ENCODE measurements at regions not wholly inside any gene's neighbourhood (a gene's known extent, or its start where the extent isn't known, plus 50 kb on each side); places are given as distances from the start of the nearest gene placed in this dataset.

GRCh38 chr22:27273436-27273835 lies 528.1 kb downstream of the MN1 start:
- no peaks in the 10 kb centered on the region for H3K36me3 ChIP-seq (ENCODE audit: control insufficient read depth, insufficient read depth, low read length)
- TF ChIP-seq, protein P1, sequence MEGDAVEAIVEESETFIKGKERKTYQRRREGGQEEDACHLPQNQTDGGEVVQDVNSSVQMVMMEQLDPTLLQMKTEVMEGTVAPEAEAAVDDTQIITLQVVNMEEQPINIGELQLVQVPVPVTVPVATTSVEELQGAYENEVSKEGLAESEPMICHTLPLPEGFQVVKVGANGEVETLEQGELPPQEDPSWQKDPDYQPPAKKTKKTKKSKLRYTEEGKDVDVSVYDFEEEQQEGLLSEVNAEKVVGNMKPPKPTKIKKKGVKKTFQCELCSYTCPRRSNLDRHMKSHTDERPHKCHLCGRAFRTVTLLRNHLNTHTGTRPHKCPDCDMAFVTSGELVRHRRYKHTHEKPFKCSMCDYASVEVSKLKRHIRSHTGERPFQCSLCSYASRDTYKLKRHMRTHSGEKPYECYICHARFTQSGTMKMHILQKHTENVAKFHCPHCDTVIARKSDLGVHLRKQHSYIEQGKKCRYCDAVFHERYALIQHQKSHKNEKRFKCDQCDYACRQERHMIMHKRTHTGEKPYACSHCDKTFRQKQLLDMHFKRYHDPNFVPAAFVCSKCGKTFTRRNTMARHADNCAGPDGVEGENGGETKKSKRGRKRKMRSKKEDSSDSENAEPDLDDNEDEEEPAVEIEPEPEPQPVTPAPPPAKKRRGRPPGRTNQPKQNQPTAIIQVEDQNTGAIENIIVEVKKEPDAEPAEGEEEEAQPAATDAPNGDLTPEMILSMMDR (IDR thresholded peaks at IDR 0.05; ENCODE audit: insufficient read depth, low read length, poor library complexity, severe bottlenecking): no peak
- no peak overlapping the region for H3K4me3 ChIP-seq (replicated peaks; ENCODE audit: low read depth, low read length)
- no peaks in the 10 kb centered on the region for H3K27me3 ChIP-seq (replicated peaks; ENCODE audit: control insufficient read depth, insufficient read depth, low read length)
- DNase-seq (ENCODE audit: extremely low read depth, insufficient read length): no peak

DNA sequence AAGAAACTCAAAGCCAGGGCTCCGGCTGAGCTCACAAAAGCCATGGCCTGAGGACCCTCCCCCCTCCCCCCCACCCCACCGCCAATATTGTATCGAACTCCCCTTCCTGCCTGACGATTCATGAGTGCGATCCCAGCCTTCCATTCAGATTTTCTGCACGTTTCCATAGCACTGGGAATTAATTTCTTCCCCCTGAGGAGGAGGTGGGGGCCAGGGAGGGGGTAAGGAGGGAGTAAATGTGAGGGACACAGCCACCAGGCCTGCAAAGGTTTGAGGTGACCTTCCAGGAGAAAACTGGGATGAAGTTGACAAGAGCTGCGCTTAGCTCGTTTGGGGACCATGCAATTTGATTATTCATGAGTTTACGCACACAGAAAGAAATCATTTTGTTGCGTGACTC lies 527.7 kb downstream of the MN1 start:
- Histone ChIP-seq H3K27me3 (replicated peaks; ENCODE audit: control insufficient read depth, insufficient read depth, low read length) (no peaks in the 10 kb centered on the region), H3K36me3 (ENCODE audit: control insufficient read depth, insufficient read depth, low read length) (no peaks in the 10 kb centered on the region), H3K4me3 (replicated peaks; ENCODE audit: low read depth, low read length) (no peak overlapping the region)
- no peak for DNase-seq (ENCODE audit: extremely low read depth, insufficient read length)
- TF ChIP-seq, protein P1 (IDR thresholded peaks at IDR 0.05; ENCODE audit: insufficient read depth, low read length, poor library complexity, severe bottlenecking): no peak

DNA sequence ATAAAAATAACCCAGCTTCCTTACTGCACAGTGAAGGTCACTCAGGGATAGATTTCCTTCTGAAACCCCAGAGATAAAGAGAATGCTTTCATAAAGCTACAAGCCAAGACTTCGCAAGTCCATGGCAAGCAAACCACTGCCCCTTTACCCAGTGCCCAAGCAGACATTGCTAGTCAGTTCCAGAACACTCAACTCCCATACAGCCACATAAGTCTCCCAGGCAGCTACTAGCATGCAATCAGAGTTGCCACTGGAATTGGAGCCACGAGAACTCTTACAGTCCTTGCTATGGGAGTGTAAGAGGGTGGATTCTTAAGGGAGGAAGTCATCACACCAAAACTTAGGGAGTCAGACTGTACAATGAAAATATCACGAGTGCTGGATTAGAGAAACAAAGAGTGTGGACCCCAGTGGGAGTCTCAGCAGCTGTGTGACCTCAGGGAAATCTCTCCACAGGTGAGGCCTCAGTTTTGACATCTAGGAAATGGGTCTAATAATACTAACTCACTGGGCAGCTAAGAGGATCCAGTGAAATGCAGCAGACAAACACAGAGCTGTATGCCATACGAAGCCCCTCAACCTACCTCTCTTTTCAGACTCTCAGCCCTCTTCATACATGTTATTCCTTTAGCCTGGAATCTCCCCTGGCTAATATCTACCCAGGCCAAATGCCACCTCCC lies 526.6 kb downstream of the MN1 start:
- Histone ChIP-seq H3K4me3 (replicated peaks; ENCODE audit: low read depth, low read length) (no peak overlapping the region), H3K36me3 (ENCODE audit: control insufficient read depth, insufficient read depth, low read length) (no peaks in the 10 kb centered on the region), H3K27me3 (replicated peaks; ENCODE audit: control insufficient read depth, insufficient read depth, low read length) (no peaks in the 10 kb centered on the region)
- TF ChIP-seq, protein P1 (IDR thresholded peaks at IDR 0.05; ENCODE audit: insufficient read depth, low read length, poor library complexity, severe bottlenecking): no peak
- DNase-seq (ENCODE audit: extremely low read depth, insufficient read length): no peak

DNA sequence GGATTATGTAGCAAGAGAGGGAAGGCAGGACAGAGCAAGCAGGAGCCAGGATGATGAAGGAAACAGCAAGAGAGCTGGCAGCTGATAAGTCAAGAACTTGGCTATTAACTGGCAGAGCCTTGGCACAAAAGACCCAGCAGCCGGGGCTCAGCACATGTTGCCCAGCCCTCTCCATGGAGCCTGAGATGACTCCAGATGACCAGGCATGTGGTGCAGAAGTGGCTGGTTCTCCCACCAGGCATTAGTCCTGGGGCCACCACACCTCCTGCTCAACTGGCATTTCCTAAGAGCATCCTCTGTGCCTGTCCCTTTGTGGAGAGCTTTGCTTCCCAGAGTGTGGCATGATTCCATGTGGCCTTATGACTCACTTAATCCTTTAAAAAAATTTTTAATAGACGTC lies 522.6 kb downstream of the MN1 start:
- H3K36me3 ChIP-seq (ENCODE audit: control insufficient read depth, insufficient read depth, low read length): no peaks in the 10 kb centered on the region
- no peak overlapping the region for H3K4me3 ChIP-seq (replicated peaks; ENCODE audit: low read depth, low read length)
- H3K27me3 ChIP-seq (replicated peaks; ENCODE audit: control insufficient read depth, insufficient read depth, low read length): no peaks in the 10 kb centered on the region
- TF ChIP-seq, protein P1 (IDR thresholded peaks at IDR 0.05; ENCODE audit: insufficient read depth, low read length, poor library complexity, severe bottlenecking): no peak
- no peak for DNase-seq (ENCODE audit: extremely low read depth, insufficient read length)

- no peak overlapping the region for H3K4me3 ChIP-seq (replicated peaks; ENCODE audit: low read depth, low read length)
- DNase-seq (ENCODE audit: extremely low read depth, insufficient read length): no peak
- TF ChIP-seq, protein P1 (IDR thresholded peaks at IDR 0.05; ENCODE audit: insufficient read depth, low read length, poor library complexity, severe bottlenecking): no peak
- no peaks in the 10 kb centered on the region for H3K36me3 ChIP-seq (ENCODE audit: control insufficient read depth, insufficient read depth, low read length)
- H3K27me3 ChIP-seq (replicated peaks; ENCODE audit: control insufficient read depth, insufficient read depth, low read length): no peaks in the 10 kb centered on the region
Measured at GRCh38 chr22:27283240-27283639, 518.3 kb downstream of the MN1 start.

DNA sequence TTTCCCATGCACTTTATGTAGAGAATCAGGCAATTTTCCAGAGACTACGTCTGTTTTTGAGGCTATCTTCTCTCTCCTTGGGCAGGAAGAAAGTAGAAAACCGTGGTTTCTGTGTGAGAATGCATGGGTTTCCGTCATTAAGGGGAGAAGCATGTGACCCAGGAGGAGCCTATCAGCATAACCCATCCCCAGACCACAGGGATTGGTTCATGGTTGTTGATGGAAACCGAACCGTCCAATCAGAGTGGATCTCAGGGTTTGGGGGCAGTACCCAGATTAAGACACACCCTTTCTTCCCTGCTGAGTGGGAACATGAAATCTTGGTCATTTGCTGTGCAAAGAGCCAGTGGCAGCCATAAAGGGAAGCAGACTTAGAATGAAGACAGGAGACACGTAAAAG lies 517.8 kb downstream of the MN1 start:
- TF ChIP-seq, protein P1 (IDR thresholded peaks at IDR 0.05; ENCODE audit: insufficient read depth, low read length, poor library complexity, severe bottlenecking): no peak
- H3K27me3 ChIP-seq (replicated peaks; ENCODE audit: control insufficient read depth, insufficient read depth, low read length): no peaks in the 10 kb centered on the region
- no peak for DNase-seq (ENCODE audit: extremely low read depth, insufficient read length)
- H3K36me3 ChIP-seq (ENCODE audit: control insufficient read depth, insufficient read depth, low read length): no peaks in the 10 kb centered on the region
- H3K4me3 ChIP-seq (replicated peaks; ENCODE audit: low read depth, low read length): no peak overlapping the region

Data from GM06990 (cell line).